ENCODE measurements at regions not wholly inside any gene's neighbourhood (a gene's known extent, or its start where the extent isn't known, plus 50 kb on each side); places are given as distances from the start of the nearest gene placed in this dataset.

- TF ChIP-seq CTCF (conservative IDR thresholded peaks at IDR 0.05; ENCODE audit: low read length) (no peak), EZH2phosphoT487 (IDR thresholded peaks at IDR 0.05; ENCODE audit: borderline replicate concordance, low read depth, low read length) (no peak)
These were observed 267.1 kb upstream of the RGS6 start for GRCh38 chr14:71665157-71665556.
